Mucosa of descending colon (tissue), 3 donors: ENCODE measurements at regions not wholly inside any gene's neighbourhood (a gene's known extent, or its start where the extent isn't known, plus 50 kb on each side); places are given as distances from the start of the nearest gene placed in this dataset.

Experiments used
- ATAC-seq: fragments of 200-7000 bp; cut with Tn5 transposase; one replicate; pipeline ENCODE4 v1.9.1; 2020; ENCODE audit warnings: mild to moderate bottlenecking, moderate library complexity
- DNase-seq, 3 donors: peaks; one replicate each; pipeline ENCODE4 v3.0.0-alpha.2; 2020
- H3K36me3 ChIP-seq: fragments of 200-600 bp; one replicate; pipeline ENCODE4 v1.8.0; 2021; ENCODE audit warnings: low read depth, mild to moderate bottlenecking
- H3K4me1 ChIP-seq: fragments of 200-600 bp; one replicate; pipeline ENCODE4 v1.8.0; 2021; ENCODE audit warnings: low read depth, mild to moderate bottlenecking
- H3K4me3 ChIP-seq: fragments of 200-600 bp; one replicate; pipeline ENCODE4 v1.8.0; 2021; ENCODE audit warnings: mild to moderate bottlenecking
- H3K9me3 ChIP-seq: fragments of 200-600 bp; one replicate; pipeline ENCODE4 v1.8.0; 2021; ENCODE audit warnings: mild to moderate bottlenecking
- intact Hi-C, 2 donors: fragments of 100-400 bp; cut with DNase I in 1 of 2; cut with micrococcal nuclease in 1 of 2; formaldehyde crosslinking; loops; one replicate each; pipeline versions ENCODE4 v1.11.0 to v1.11.1; 2022; cut with DNase I, micrococcal nuclease
- TF ChIP-seq, protein P1 (sequence below): fragments of 200-600 bp; IDR thresholded peaks from one replicate; pipeline ENCODE4 v1.8.0; 2022; ENCODE audit warnings: antibody characterized with exemption, mild to moderate bottlenecking
- donor health status: DM: no; HTN: no; CAD: no; lungs with moderate emphysema.
- donor health status: DM: no; HTN: no; CAD: no.
- donor health status: DM: no; HTN: yes; CAD: no.

DNA sequence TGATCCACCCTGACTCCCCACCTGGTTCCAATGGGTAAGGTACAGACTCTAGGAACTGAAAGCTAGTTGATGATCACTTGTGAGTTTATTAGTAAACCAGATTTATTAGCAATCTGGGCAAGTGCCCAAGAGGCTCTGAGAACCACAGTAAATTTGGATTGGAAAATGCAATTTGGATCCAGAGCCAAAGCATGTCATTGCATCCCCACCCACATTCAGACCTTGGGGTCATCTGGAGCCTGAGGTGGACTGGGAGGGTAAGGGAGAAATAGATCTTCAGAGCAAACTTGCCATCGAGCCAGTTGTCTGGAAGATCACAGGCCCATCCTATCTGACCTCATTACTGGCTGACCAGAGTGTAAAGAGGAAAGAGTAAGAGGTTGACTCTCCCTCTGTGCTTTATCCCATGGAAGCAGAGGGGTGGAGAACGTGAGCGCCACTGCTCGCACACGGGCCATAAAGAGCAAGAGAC is 78.7 kb upstream of the RASGEF1B start:
- DNase-seq (no peak), ATAC-seq (no peak)
- no peaks in the 10 kb centered on the region for H3K36me3 ChIP-seq
- intact Hi-C loops: no loop called here
- TF ChIP-seq, protein P1, sequence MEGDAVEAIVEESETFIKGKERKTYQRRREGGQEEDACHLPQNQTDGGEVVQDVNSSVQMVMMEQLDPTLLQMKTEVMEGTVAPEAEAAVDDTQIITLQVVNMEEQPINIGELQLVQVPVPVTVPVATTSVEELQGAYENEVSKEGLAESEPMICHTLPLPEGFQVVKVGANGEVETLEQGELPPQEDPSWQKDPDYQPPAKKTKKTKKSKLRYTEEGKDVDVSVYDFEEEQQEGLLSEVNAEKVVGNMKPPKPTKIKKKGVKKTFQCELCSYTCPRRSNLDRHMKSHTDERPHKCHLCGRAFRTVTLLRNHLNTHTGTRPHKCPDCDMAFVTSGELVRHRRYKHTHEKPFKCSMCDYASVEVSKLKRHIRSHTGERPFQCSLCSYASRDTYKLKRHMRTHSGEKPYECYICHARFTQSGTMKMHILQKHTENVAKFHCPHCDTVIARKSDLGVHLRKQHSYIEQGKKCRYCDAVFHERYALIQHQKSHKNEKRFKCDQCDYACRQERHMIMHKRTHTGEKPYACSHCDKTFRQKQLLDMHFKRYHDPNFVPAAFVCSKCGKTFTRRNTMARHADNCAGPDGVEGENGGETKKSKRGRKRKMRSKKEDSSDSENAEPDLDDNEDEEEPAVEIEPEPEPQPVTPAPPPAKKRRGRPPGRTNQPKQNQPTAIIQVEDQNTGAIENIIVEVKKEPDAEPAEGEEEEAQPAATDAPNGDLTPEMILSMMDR: no peak
- H3K4me1 ChIP-seq: no peaks in the 10 kb centered on the region
- no peaks in the 10 kb centered on the region for H3K9me3 ChIP-seq
- no peak overlapping the region for H3K4me3 ChIP-seq

DNA sequence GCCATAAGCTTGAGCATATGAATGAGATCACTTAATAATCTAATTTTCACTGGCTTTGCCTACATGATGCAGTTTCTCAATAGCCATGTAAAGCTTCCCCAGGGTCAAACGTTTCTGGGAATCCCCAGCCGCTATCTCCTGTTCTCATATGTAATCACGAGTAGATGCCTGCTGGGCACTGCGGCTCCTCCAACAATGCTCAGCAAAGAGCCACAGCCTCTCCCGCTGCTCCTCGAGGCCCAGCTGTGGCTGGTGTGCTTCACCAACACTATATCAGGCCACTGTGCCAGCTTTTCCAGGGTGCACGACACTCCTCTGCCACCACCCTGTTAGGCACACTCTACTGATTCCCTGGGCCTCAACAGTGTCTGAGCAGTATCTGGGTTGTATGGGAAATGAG is 78.3 kb upstream of the RASGEF1B start:
- no peaks in the 10 kb centered on the region for H3K36me3 ChIP-seq
- DNase-seq (no peak), ATAC-seq (peak; percentile 18)
- TF ChIP-seq, protein P1: no peak
- no peaks in the 10 kb centered on the region for H3K4me1 ChIP-seq
- H3K9me3 ChIP-seq: no peaks in the 10 kb centered on the region
- intact Hi-C loops: no loop called here
- no peak overlapping the region for H3K4me3 ChIP-seq

DNA sequence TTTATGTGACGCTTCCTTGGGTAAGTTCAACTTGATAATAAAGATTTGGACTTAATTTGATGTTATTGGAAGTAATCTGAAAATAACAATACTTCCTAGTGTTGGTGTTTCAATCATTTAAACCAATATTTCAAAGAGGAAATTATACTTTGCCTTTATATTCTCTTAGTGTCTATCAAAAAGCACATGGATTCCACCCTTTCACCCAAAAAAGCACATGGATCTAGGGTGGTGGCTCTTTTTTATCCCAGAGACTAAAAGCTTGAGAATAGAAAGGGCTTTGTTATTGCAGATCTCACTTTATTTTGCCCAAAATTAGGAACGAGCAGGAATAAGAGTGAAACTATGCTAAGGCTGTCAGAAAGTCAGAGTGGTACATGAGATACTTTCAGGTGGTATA is 75.1 kb upstream of the RASGEF1B start:
- DNase-seq (no peak), ATAC-seq (no peak)
- no peak overlapping the region for H3K4me3 ChIP-seq
- TF ChIP-seq, protein P1: no peak
- no peaks in the 10 kb centered on the region for H3K4me1 ChIP-seq
- H3K9me3 ChIP-seq: no peaks in the 10 kb centered on the region
- intact Hi-C loops: no loop called here
- no peaks in the 10 kb centered on the region for H3K36me3 ChIP-seq

DNA sequence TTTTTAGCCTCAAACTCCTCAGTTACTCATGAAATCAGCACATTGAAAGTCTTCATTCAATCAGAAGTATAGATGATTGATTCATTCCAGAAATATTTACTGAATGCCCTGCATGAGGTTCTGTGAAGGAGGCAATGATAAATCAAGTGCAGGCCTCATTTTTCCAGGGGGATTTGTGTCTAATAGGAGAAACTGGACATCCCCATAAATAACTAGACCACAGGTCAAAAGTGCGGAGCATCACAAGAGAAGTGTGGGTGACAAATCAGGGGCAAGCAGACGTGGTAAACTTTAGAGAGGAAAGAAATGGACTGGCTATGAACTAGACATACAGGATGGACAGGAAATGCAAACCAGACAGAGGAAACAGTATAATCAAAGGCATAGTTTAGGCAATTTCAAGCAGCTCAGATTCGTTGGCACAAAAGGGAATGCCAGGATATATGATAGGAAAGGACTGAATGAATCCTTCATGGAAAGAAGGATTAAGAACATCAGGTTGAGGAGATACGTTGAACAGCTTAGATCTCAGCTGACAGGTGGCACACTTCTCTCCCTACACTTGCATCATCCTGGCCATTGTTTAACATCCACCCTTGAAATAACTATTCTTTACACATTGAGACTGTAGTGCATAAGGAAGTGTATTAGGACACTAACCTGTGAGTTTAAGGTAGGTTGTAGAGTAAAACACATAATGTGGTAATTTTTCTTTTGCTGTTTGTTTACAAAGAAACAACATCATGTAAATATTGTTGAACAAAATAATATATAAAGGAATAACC is 69.6 kb upstream of the RASGEF1B start:
- no peak overlapping the region for H3K4me3 ChIP-seq
- no peak for DNase-seq
- TF ChIP-seq, protein P1: no peak
- intact Hi-C loops: no loop called here
- H3K4me1 ChIP-seq: no peaks in the 10 kb centered on the region
- no peaks in the 10 kb centered on the region for H3K36me3 ChIP-seq
- ATAC-seq: peak; percentile 72
- no peaks in the 10 kb centered on the region for H3K9me3 ChIP-seq

DNA sequence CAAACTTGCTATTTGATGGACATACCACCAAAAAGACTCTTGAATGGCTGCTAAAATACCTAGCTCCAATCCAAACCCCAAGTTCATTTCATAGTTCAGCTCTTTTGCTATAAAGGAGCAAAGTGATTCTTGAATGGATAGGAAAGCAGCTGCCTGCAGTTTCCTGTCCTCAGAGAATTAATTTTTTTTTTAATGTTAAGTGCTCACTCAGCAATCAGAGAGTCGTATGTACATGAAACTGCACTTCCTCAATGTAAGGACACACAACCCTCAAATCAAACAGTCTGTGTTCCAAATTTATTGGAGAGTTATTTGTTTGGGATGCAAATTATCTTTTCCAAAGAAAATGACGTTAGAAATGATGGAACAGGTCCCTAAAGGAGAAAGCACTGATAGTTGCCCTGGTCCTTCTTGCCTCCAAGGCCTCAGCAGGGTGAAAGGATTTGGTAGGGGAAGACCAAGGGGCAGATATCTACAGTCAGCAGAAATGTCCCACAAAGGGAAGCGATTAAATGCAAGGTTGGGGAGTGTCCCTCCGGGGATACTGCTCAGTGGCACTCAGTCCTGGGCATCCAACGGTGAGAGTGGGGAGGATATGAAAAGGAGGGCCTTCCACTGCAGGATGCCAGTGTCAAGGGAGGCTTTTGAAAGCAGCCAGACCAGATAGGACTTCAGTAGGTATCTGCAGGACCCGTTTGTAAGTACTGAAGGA is 67.2 kb upstream of the RASGEF1B start:
- no peak for ATAC-seq
- intact Hi-C loops: no loop called here
- no peak for DNase-seq
- TF ChIP-seq, protein P1: no peak
- no peaks in the 10 kb centered on the region for H3K4me1 ChIP-seq
- no peaks in the 10 kb centered on the region for H3K36me3 ChIP-seq
- no peak overlapping the region for H3K4me3 ChIP-seq
- no peaks in the 10 kb centered on the region for H3K9me3 ChIP-seq
